GM18861 (cell line): ENCODE measurements at regions not wholly inside any gene's neighbourhood (a gene's known extent, or its start where the extent isn't known, plus 50 kb on each side); places are given as distances from the start of the nearest gene placed in this dataset.
"Not testable (repeated sequence)": the region's sequence is repeated elsewhere in the genome, so short reads cannot be mapped to it uniquely, and the experiment has no call there.

Source experiments
- ATAC-seq: cut with Tn5 transposase; IDR thresholded peaks from one replicate; pipeline ENCODE4 v1.9.1; 2021; ENCODE audit not compliant: unreplicated experiment

GRCh38 chr13:31515427-31515826, 223.9 kb upstream of the RXFP2 start:
- no peak for ATAC-seq

GRCh38 chr13:31517599-31517998, 221.7 kb upstream of the RXFP2 start:
- ATAC-seq: no peak

GRCh38 chr13:31518645-31519044, 220.7 kb upstream of the RXFP2 start:
- ATAC-seq: no peak

DNA sequence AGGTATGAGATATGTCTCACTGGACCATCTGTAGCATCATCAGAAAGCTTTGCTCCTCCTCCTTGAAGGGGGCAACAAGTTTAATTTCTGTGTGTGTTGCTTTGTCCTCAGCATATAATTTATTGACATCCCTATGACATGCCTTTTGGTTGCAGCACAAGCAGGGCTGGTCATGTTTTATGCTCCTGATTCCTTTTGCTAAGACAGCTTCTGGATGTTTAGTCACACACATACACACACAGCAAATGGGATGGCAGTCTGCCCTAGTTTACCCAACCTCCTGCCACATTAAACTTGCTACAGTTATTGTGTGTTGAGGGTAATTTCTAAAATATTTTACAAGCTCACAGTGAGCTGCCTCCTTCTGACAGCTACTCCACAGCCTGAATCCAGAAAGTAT, 217.9 kb upstream of the RXFP2 start:
- no peak for ATAC-seq

DNA sequence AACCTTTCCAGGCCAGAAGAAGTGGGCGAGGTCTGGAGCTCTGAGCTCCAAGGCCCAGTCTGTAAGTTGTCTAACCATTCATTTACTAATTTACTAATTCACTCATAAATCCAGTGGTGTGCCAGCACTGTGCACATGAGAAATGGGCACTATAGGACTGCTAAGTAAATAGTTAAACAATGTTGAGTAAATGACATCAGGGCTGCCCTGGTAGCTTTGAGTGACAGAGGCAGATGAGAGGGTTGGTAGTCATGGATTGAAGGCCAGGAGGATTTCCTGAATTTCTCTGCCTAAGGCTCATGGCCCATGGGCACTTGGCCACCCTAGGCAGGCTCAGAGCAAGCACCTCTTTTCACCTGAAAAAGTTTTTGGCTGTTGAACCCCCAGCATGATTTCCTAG, 216.9 kb upstream of the RXFP2 start:
- no peak for ATAC-seq

- ATAC-seq: no peak
Measured at GRCh38 chr13:31528176-31528575, 211.2 kb upstream of the RXFP2 start.

GRCh38 chr13:31528758-31529157, 210.6 kb upstream of the RXFP2 start:
- no peak for ATAC-seq

DNA sequence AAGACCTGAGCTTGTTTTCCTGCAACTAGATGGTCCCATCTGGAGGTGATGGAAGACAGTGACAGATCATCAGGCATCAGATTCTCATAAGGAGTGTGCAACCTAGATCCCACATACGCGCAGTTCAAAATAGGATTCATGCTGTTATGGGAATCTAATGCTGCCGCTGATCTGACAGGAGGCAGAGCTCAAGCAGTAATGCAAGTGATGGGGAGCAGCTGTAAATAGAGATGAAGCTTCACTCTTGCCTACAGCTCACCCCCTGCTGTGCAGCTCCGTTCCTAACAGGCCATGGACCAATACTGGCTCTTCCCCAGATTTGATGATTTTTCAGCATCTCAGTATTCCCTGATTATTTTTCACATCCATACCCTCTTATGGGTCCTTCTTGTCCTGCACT, 208.4 kb upstream of the RXFP2 start:
- ATAC-seq: no peak

DNA sequence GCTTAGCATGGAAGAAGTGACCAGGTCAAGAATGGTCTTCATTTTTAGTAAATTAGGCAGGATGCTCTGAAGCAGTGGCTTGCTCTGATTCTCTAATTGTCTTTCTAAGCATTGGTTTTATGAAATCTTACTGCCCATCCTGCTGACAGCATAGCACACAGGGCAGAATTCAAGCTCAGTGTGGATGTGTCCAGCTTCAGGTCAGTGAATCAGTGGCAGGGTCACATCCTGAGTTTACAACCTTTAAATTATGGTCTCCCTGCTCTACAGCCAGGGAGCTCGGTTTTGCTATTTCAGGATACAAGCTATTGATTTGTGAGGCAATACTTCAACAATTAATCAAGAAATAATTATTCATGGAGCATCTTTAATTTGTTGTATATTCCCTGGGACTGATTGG, 202.3 kb upstream of the RXFP2 start:
- ATAC-seq: no peak

- no peak for ATAC-seq
Measured at GRCh38 chr13:31538067-31539042, 201.0 kb upstream of the RXFP2 start.

GRCh38 chr13:31540281-31540680, 199.0 kb upstream of the RXFP2 start:
- ATAC-seq: no peak

DNA sequence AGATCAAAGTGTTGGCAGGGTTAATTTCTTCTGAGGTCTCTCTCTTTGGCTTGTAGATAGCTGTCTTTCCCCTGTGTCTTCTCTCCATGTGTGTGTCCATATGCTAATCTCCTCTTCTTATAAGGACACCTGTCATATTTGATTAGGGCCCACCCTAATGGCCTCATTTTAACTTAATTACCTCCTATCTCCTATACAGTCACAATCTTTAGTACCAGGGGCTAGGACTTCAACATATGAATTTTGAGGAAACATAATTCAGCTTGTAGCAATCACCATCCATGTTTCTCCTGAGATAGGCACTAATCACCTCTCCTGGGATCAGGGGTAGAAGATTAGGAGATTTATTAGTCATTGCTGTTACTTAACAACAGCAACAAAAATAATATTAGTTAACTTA, 196.1 kb upstream of the RXFP2 start:
- ATAC-seq: no peak

GRCh38 chr13:31545616-31546015, 193.7 kb upstream of the RXFP2 start:
- ATAC-seq: no peak

DNA sequence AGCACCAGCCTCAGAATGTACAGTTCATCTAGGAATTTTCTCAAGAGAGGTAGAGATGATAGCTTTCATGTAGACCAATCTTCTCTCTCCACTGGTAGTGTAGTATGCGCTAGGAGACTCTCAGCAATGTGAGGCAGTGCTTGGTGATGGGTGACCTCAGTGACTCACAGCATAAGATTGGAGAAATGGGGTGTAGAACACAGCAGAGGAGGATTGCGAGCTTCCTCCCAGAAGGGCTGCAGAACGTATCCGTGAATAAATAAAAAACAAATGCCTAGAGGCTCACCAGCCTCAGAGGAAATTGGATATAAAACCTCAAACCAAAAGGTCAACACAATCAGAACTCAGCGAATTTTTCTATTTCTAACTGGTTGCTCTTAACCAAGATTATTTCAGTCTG, 182.9 kb upstream of the RXFP2 start:
- ATAC-seq: no peak

DNA sequence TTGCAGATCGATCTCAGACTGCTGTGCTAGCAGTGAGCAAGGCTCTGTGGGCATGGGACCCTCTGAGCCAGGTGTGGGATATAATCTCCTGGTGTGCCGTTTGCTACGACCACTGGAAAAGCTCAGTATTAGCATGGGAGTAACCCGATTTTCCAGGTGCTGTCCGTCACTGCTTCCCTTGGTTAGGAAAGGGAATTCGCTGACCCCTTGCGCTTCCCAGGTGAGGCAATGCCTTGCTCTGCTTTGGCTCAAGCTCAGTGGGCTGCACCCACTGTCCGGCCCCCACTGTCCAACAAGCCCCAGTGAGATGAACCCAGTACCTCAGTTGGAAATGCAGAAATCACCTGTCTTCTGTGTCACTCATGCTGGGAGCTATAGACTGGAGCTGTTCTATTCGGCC, 155.1 kb upstream of the RXFP2 start:
- not testable (repeated sequence) for ATAC-seq

GRCh38 chr13:31587698-31588266, 151.5 kb upstream of the RXFP2 start:
- no peak for ATAC-seq

GRCh38 chr13:31588316-31588715, 151.0 kb upstream of the RXFP2 start:
- no peak for ATAC-seq

DNA sequence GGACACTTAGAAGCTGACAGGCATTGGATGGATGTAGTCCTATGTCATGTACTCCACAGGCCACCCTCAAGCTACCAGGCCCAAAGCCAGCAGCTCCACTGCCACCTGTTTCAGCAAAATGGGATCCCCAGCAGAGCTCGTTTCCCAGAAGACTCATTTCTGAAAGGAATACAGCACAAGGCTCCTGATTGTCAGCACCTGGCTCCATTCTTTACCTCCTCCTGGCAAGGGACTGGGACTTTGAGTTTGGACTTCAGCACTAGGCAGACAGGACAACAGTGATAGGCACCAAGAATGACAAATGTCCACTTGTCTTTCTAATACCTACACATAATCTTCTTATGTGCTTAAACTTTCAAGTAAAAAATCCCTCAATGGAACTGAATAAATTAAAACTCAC, 150.4 kb upstream of the RXFP2 start:
- ATAC-seq: no peak

DNA sequence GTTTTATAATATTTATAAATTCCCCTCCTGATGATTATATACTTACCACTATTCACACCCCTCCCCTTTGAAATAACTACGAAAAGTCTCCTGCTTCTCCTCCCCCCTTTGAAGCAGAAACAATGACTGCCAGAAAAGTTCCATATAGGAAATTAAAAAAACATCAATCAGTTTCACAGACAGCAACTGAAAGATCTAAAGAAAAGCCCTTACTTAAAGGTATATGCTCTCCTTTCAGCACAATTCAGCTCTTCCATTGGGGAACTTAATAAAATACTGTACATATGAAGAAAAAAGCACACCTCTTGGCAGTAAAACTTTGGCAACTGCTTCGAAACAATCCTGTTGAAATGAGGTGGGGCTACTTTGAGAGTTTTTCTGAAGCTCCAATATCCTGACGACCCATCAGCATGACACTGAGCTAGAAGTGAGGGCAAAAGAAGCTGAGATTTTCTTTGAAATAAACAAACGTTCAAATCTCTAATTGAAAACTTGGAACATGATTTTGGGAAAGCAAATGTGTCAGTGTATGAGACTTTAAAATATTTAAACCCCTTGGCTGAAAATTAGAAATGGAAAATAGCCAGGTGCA, 147.6 kb upstream of the RXFP2 start:
- ATAC-seq: no peak

- no peak for ATAC-seq
Measured at GRCh38 chr13:31594056-31594455, 145.3 kb upstream of the RXFP2 start.

DNA sequence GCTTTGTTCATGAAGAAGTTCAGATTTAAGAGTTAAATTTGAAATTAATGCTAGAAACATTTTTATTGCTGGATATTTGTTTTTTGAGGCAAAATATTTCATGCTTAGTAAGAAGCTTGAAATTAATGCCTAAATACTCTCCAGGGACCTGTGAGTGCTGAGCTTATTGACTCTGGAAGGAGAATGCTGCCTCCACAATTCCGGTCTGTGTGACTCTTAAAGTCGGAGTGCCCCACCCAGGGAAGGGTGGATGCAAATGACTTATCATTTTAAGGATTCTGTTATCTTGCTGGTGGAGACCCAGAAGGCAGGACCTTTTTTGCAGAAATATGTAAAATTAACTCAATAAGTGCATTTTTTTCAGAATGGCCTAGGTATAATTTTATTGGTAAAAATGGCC, 143.8 kb upstream of the RXFP2 start:
- no peak for ATAC-seq

GRCh38 chr13:31598990-31599389, 140.3 kb upstream of the RXFP2 start:
- ATAC-seq: no peak
